C4-2B (cell line): ENCODE measurements at regions not wholly inside any gene's neighbourhood (a gene's known extent, or its start where the extent isn't known, plus 50 kb on each side); places are given as distances from the start of the nearest gene placed in this dataset.
"Not testable (repeated sequence)": the region's sequence is repeated elsewhere in the genome, so short reads cannot be mapped to it uniquely, and the experiment has no call there.

Source experiments
- H3K27ac ChIP-seq: fragments of 450-650 bp; 2 replicates; pipeline ENCODE4 v1.5.1; 2017
- CTCF ChIP-seq: fragments of 450-650 bp; conservative IDR thresholded peaks from 2 replicates; pipeline ENCODE4 v1.5.1; 2017; ENCODE audit warnings: mild to moderate bottlenecking
- ZFX ChIP-seq: fragments of 450-650 bp; IDR thresholded peaks from 2 replicates; pipeline ENCODE4 v1.6.1; 2017

- H3K27ac ChIP-seq: no peak overlapping the region
- no peak for TF ChIP-seq CTCF
- no peak for TF ChIP-seq ZFX
Measured at GRCh38 chr3:102361101-102361500, 73.7 kb upstream of the ZPLD1 start.

GRCh38 chr3:102366116-102366515 lies 68.7 kb upstream of the ZPLD1 start:
- not testable (repeated sequence) for H3K27ac ChIP-seq

GRCh38 chr3:102374863-102375634 lies 59.8 kb upstream of the ZPLD1 start:
- H3K27ac ChIP-seq: no peak overlapping the region
- TF ChIP-seq ZFX (no peak), CTCF (no peak)

- TF ChIP-seq ZFX (no peak), CTCF (no peak)
- H3K27ac ChIP-seq: no peak overlapping the region
Measured at GRCh38 chr3:102378216-102378615, 56.6 kb upstream of the ZPLD1 start.

GRCh38 chr3:102382201-102382600 lies 52.6 kb upstream of the ZPLD1 start:
- not testable (repeated sequence) for H3K27ac ChIP-seq
